ENCODE measurements at regions not wholly inside any gene's neighbourhood (a gene's known extent, or its start where the extent isn't known, plus 50 kb on each side); places are given as distances from the start of the nearest gene placed in this dataset.

GRCh38 chr2:77999376-77999775 is 477.2 kb upstream of the LRRTM4 start:
- Mint-ChIP-seq H3K36me3 (ENCODE audit: low read depth) (no peaks in the 10 kb centered on the region), H3K9me3 (no peaks in the 10 kb centered on the region), H3K4me1 (no peaks in the 10 kb centered on the region), H3K4me3 (no peak overlapping the region), H3K27ac (no peak overlapping the region), H3K27me3 (ENCODE audit: insufficient read depth) (no peaks in the 10 kb centered on the region)
- H3K36me3 ChIP-seq (ENCODE audit: control insufficient read depth, insufficient read depth, low read length) = no peaks in the 10 kb centered on the region
- H3K27me3 ChIP-seq (ENCODE audit: control insufficient read depth, insufficient read depth, low read length, poor library complexity, severe bottlenecking) = no peaks in the 10 kb centered on the region
- H3K4me1 ChIP-seq (ENCODE audit: control insufficient read depth, insufficient read depth, low read length) = no peaks in the 10 kb centered on the region
- WGBS, 2 experiments (ENCODE audit: insufficient coverage in 1 of 2, insufficient read length in 1 of 2) = 80 to 83% methylated on average over 1 of the region's 1 CpG
- no peak overlapping the region for H3K27ac ChIP-seq (ENCODE audit: low read depth, low read length)
- TF ChIP-seq CTCF (conservative IDR thresholded peaks at IDR 0.05) = no peak
- H3K9ac ChIP-seq (ENCODE audit: extremely low read depth, low read length, poor library complexity, severe bottlenecking) = no peak overlapping the region
- H3K9me3 ChIP-seq (ENCODE audit: control insufficient read depth, low read length) = no peaks in the 10 kb centered on the region
- no peak for DNase-seq
- no peak overlapping the region for H3K4me3 ChIP-seq (ENCODE audit: low read length)

DNA sequence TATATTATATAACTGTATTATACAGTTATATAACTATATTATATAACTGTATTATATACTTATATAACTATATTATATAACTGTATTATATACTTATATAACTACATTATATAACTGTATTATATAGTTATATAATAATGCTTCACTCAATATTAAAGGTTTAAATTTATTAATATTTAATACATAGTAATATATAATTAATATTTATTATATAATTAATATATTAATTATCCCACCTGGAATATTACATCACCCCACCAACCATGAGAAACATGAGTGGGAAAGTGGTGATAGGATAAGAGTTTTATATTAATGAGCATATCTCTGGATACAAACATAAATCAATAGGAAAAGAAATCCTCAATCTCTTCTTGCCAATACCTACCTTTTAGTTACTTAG is 487.1 kb upstream of the LRRTM4 start:
- no peaks in the 10 kb centered on the region for H3K27me3 Mint-ChIP-seq (ENCODE audit: insufficient read depth)
- H3K4me3 Mint-ChIP-seq = no peak overlapping the region
- no peaks in the 10 kb centered on the region for H3K9me3 Mint-ChIP-seq

GRCh38 chr2:78011251-78011650 is 489.1 kb upstream of the LRRTM4 start:
- no peaks in the 10 kb centered on the region for H3K4me1 Mint-ChIP-seq
- Histone ChIP-seq H3K9me3 (ENCODE audit: control insufficient read depth, low read length) (no peaks in the 10 kb centered on the region), H3K4me3 (ENCODE audit: low read length) (no peak overlapping the region), H3K36me3 (ENCODE audit: control insufficient read depth, insufficient read depth, low read length) (no peaks in the 10 kb centered on the region), H3K4me1 (ENCODE audit: control insufficient read depth, insufficient read depth, low read length) (no peaks in the 10 kb centered on the region), H3K27me3 (ENCODE audit: control insufficient read depth, insufficient read depth, low read length, poor library complexity, severe bottlenecking) (no peaks in the 10 kb centered on the region), H3K27ac (ENCODE audit: low read depth, low read length) (no peak overlapping the region), H3K9ac (ENCODE audit: extremely low read depth, low read length, poor library complexity, severe bottlenecking) (no peak overlapping the region)
- H3K27me3 Mint-ChIP-seq (ENCODE audit: insufficient read depth) = no peaks in the 10 kb centered on the region
- no peak for DNase-seq
- 88 to 100% methylated on average over 2 of the region's 2 CpGs for WGBS, 2 experiments (ENCODE audit: insufficient coverage in 1 of 2, insufficient read length in 1 of 2)
- no peaks in the 10 kb centered on the region for H3K9me3 Mint-ChIP-seq
- TF ChIP-seq CTCF (conservative IDR thresholded peaks at IDR 0.05) = no peak
- H3K36me3 Mint-ChIP-seq (ENCODE audit: low read depth) = no peaks in the 10 kb centered on the region
- H3K4me3 Mint-ChIP-seq = no peak overlapping the region
- H3K27ac Mint-ChIP-seq = no peak overlapping the region

More for the DNA sequence above, 487.1 kb upstream of the LRRTM4 start:
- Histone ChIP-seq H3K4me1 (ENCODE audit: control insufficient read depth, insufficient read depth, low read length) (no peaks in the 10 kb centered on the region), H3K4me3 (ENCODE audit: low read length) (no peak overlapping the region), H3K27me3 (ENCODE audit: control insufficient read depth, insufficient read depth, low read length, poor library complexity, severe bottlenecking) (no peaks in the 10 kb centered on the region), H3K36me3 (ENCODE audit: control insufficient read depth, insufficient read depth, low read length) (no peaks in the 10 kb centered on the region), H3K9ac (ENCODE audit: extremely low read depth, low read length, poor library complexity, severe bottlenecking) (no peak overlapping the region), H3K27ac (ENCODE audit: low read depth, low read length) (no peak overlapping the region), H3K9me3 (ENCODE audit: control insufficient read depth, low read length) (no peaks in the 10 kb centered on the region)
- Mint-ChIP-seq H3K4me1 (no peaks in the 10 kb centered on the region), H3K36me3 (ENCODE audit: low read depth) (no peaks in the 10 kb centered on the region), H3K27ac (no peak overlapping the region)
- TF ChIP-seq CTCF (conservative IDR thresholded peaks at IDR 0.05) = no peak
- no peak for DNase-seq
